ENCODE measurements at regions not wholly inside any gene's neighbourhood (a gene's known extent, or its start where the extent isn't known, plus 50 kb on each side); places are given as distances from the start of the nearest gene placed in this dataset.
"Not testable (repeated sequence)": the region's sequence is repeated elsewhere in the genome, so short reads cannot be mapped to it uniquely, and the experiment has no call there.

GRCh38 chrX:95953564-95953963 is 731.1 kb upstream of the DIAPH2 start:
- no peak overlapping the region for H3K4me2 ChIP-seq (ENCODE audit: low read depth, low read length, poor library complexity, severe bottlenecking)
- DNase-seq: no peak
- no peaks in the 10 kb centered on the region for H3K4me1 ChIP-seq (ENCODE audit: low read length)
- H3K9me3 ChIP-seq (ENCODE audit: low read length): peaks cover 5% of the 10 kb centered on the region
- H3K4me3 ChIP-seq (ENCODE audit: low read length): no peak overlapping the region
- H3K36me3 ChIP-seq (ENCODE audit: insufficient read depth, low read length): no peaks in the 10 kb centered on the region
- no peaks in the 10 kb centered on the region for H3K79me2 ChIP-seq (ENCODE audit: low read length)
- H4K20me1 ChIP-seq (ENCODE audit: insufficient read depth, low read depth, low read length): no peaks in the 10 kb centered on the region
- H3K9ac ChIP-seq (ENCODE audit: low read length): no peak overlapping the region
- H3K27ac ChIP-seq (ENCODE audit: low read length): no peak overlapping the region
- H2AFZ ChIP-seq (ENCODE audit: low read length): no peak overlapping the region
- H3K27me3 ChIP-seq (ENCODE audit: low read length): no peaks in the 10 kb centered on the region
- no peaks in the 10 kb centered on the region for H3K9me2 ChIP-seq (replicated peaks; ENCODE audit: insufficient read depth, low read length)

GRCh38 chrX:95956745-95957144 is 727.9 kb upstream of the DIAPH2 start:
- no peak overlapping the region for H3K4me2 ChIP-seq (ENCODE audit: low read depth, low read length, poor library complexity, severe bottlenecking)
- no peaks in the 10 kb centered on the region for H3K4me1 ChIP-seq (ENCODE audit: low read length)
- H3K9me3 ChIP-seq (ENCODE audit: low read length): peaks cover 3% of the 10 kb centered on the region
- no peak overlapping the region for H3K4me3 ChIP-seq (ENCODE audit: low read length)
- no peaks in the 10 kb centered on the region for H3K36me3 ChIP-seq (ENCODE audit: insufficient read depth, low read length)
- no peaks in the 10 kb centered on the region for H3K79me2 ChIP-seq (ENCODE audit: low read length)
- no peak overlapping the region for H2AFZ ChIP-seq (ENCODE audit: low read length)
- DNase-seq: no peak
- no peak overlapping the region for H3K9ac ChIP-seq (ENCODE audit: low read length)
- no peaks in the 10 kb centered on the region for H3K27me3 ChIP-seq (ENCODE audit: low read length)
- H3K9me2 ChIP-seq (replicated peaks; ENCODE audit: insufficient read depth, low read length): no peaks in the 10 kb centered on the region
- H3K27ac ChIP-seq (ENCODE audit: low read length): no peak overlapping the region
- H4K20me1 ChIP-seq (ENCODE audit: insufficient read depth, low read depth, low read length): no peaks in the 10 kb centered on the region

GRCh38 chrX:95973456-95974095 is 711.1 kb upstream of the DIAPH2 start:
- not testable (repeated sequence) for H3K27ac ChIP-seq (ENCODE audit: low read length); DNase-seq; H2AFZ ChIP-seq (ENCODE audit: low read length); H3K27me3 ChIP-seq (ENCODE audit: low read length); H3K9me2 ChIP-seq (replicated peaks; ENCODE audit: insufficient read depth, low read length); H3K4me1 ChIP-seq (ENCODE audit: low read length); H3K9me3 ChIP-seq (ENCODE audit: low read length); H3K79me2 ChIP-seq (ENCODE audit: low read length); H4K20me1 ChIP-seq (ENCODE audit: insufficient read depth, low read depth, low read length); H3K4me2 ChIP-seq (ENCODE audit: low read depth, low read length, poor library complexity, severe bottlenecking); H3K36me3 ChIP-seq (ENCODE audit: insufficient read depth, low read length); H3K4me3 ChIP-seq (ENCODE audit: low read length); H3K9ac ChIP-seq (ENCODE audit: low read length)

GRCh38 chrX:95974096-95974470 is 710.6 kb upstream of the DIAPH2 start:
- DNase-seq: no peak
- Histone ChIP-seq H3K9ac (ENCODE audit: low read length) (no peak overlapping the region), H3K9me2 (replicated peaks; ENCODE audit: insufficient read depth, low read length) (no peaks in the 10 kb centered on the region), H3K4me3 (ENCODE audit: low read length) (no peak overlapping the region), H3K27ac (ENCODE audit: low read length) (no peak overlapping the region), H3K4me1 (ENCODE audit: low read length) (no peaks in the 10 kb centered on the region), H3K36me3 (ENCODE audit: insufficient read depth, low read length) (no peaks in the 10 kb centered on the region), H2AFZ (ENCODE audit: low read length) (no peak overlapping the region), H3K79me2 (ENCODE audit: low read length) (no peaks in the 10 kb centered on the region), H3K9me3 (ENCODE audit: low read length) (peaks cover 7% of the 10 kb centered on the region; the same call in 1 of the 2 replicates), H4K20me1 (ENCODE audit: insufficient read depth, low read depth, low read length) (no peaks in the 10 kb centered on the region), H3K27me3 (ENCODE audit: low read length) (no peaks in the 10 kb centered on the region), H3K4me2 (ENCODE audit: low read depth, low read length, poor library complexity, severe bottlenecking) (no peak overlapping the region)

GRCh38 chrX:95974890-95975289 is 709.8 kb upstream of the DIAPH2 start:
- Histone ChIP-seq H3K4me3 (ENCODE audit: low read length) (no peak overlapping the region), H3K36me3 (ENCODE audit: insufficient read depth, low read length) (no peaks in the 10 kb centered on the region), H3K79me2 (ENCODE audit: low read length) (no peaks in the 10 kb centered on the region), H3K27me3 (ENCODE audit: low read length) (no peaks in the 10 kb centered on the region), H3K9me3 (ENCODE audit: low read length) (peaks cover 8% of the 10 kb centered on the region; the same call in 1 of the 2 replicates), H3K4me1 (ENCODE audit: low read length) (no peaks in the 10 kb centered on the region), H3K4me2 (ENCODE audit: low read depth, low read length, poor library complexity, severe bottlenecking) (no peak overlapping the region), H3K9me2 (replicated peaks; ENCODE audit: insufficient read depth, low read length) (no peaks in the 10 kb centered on the region), H2AFZ (ENCODE audit: low read length) (no peak overlapping the region), H4K20me1 (ENCODE audit: insufficient read depth, low read depth, low read length) (no peaks in the 10 kb centered on the region), H3K9ac (ENCODE audit: low read length) (no peak overlapping the region), H3K27ac (ENCODE audit: low read length) (no peak overlapping the region)
- DNase-seq: no peak

- no peak overlapping the region for H3K4me3 ChIP-seq (ENCODE audit: low read length)
- no peaks in the 10 kb centered on the region for H3K4me1 ChIP-seq (ENCODE audit: low read length)
- H2AFZ ChIP-seq (ENCODE audit: low read length): no peak overlapping the region
- no peaks in the 10 kb centered on the region for H4K20me1 ChIP-seq (ENCODE audit: insufficient read depth, low read depth, low read length)
- peaks cover 22% of the 10 kb centered on the region for H3K9me3 ChIP-seq (ENCODE audit: low read length)
- no peak for DNase-seq
- no peaks in the 10 kb centered on the region for H3K79me2 ChIP-seq (ENCODE audit: low read length)
- no peak overlapping the region for H3K9ac ChIP-seq (ENCODE audit: low read length)
- H3K4me2 ChIP-seq (ENCODE audit: low read depth, low read length, poor library complexity, severe bottlenecking): no peak overlapping the region
- no peaks in the 10 kb centered on the region for H3K36me3 ChIP-seq (ENCODE audit: insufficient read depth, low read length)
- H3K27ac ChIP-seq (ENCODE audit: low read length): no peak overlapping the region
- no peaks in the 10 kb centered on the region for H3K27me3 ChIP-seq (ENCODE audit: low read length)
- H3K9me2 ChIP-seq (replicated peaks; ENCODE audit: insufficient read depth, low read length): no peaks in the 10 kb centered on the region
Observed at GRCh38 chrX:95995583-95995982, 689.1 kb upstream of the DIAPH2 start.

GRCh38 chrX:95996294-95996693 is 688.3 kb upstream of the DIAPH2 start:
- no peaks in the 10 kb centered on the region for H3K79me2 ChIP-seq (ENCODE audit: low read length)
- H3K9me2 ChIP-seq (replicated peaks; ENCODE audit: insufficient read depth, low read length): no peaks in the 10 kb centered on the region
- no peak overlapping the region for H3K27ac ChIP-seq (ENCODE audit: low read length)
- no peak for DNase-seq
- no peaks in the 10 kb centered on the region for H3K27me3 ChIP-seq (ENCODE audit: low read length)
- no peak overlapping the region for H3K9ac ChIP-seq (ENCODE audit: low read length)
- H3K4me2 ChIP-seq (ENCODE audit: low read depth, low read length, poor library complexity, severe bottlenecking): no peak overlapping the region
- no peaks in the 10 kb centered on the region for H3K36me3 ChIP-seq (ENCODE audit: insufficient read depth, low read length)
- H2AFZ ChIP-seq (ENCODE audit: low read length): no peak overlapping the region
- peaks cover 15% of the 10 kb centered on the region; the same call in 1 of the 2 replicates for H3K9me3 ChIP-seq (ENCODE audit: low read length)
- H3K4me3 ChIP-seq (ENCODE audit: low read length): no peak overlapping the region
- no peaks in the 10 kb centered on the region for H3K4me1 ChIP-seq (ENCODE audit: low read length)
- no peaks in the 10 kb centered on the region for H4K20me1 ChIP-seq (ENCODE audit: insufficient read depth, low read depth, low read length)

- H3K4me3 ChIP-seq (ENCODE audit: low read length): no peak overlapping the region
- H3K4me2 ChIP-seq (ENCODE audit: low read depth, low read length, poor library complexity, severe bottlenecking): no peak overlapping the region
- H3K27me3 ChIP-seq (ENCODE audit: low read length): no peaks in the 10 kb centered on the region
- no peak for DNase-seq
- no peaks in the 10 kb centered on the region for H3K4me1 ChIP-seq (ENCODE audit: low read length)
- H3K9me3 ChIP-seq (ENCODE audit: low read length): peaks cover 10% of the 10 kb centered on the region
- no peaks in the 10 kb centered on the region for H3K79me2 ChIP-seq (ENCODE audit: low read length)
- H2AFZ ChIP-seq (ENCODE audit: low read length): no peak overlapping the region
- no peaks in the 10 kb centered on the region for H3K9me2 ChIP-seq (replicated peaks; ENCODE audit: insufficient read depth, low read length)
- no peak overlapping the region for H3K27ac ChIP-seq (ENCODE audit: low read length)
- H4K20me1 ChIP-seq (ENCODE audit: insufficient read depth, low read depth, low read length): no peaks in the 10 kb centered on the region
- no peaks in the 10 kb centered on the region for H3K36me3 ChIP-seq (ENCODE audit: insufficient read depth, low read length)
- no peak overlapping the region for H3K9ac ChIP-seq (ENCODE audit: low read length)
Observed at GRCh38 chrX:96002431-96002830, 682.2 kb upstream of the DIAPH2 start.

GRCh38 chrX:96004386-96004785 is 680.3 kb upstream of the DIAPH2 start:
- no peaks in the 10 kb centered on the region for H3K4me1 ChIP-seq (ENCODE audit: low read length)
- no peak overlapping the region for H3K27ac ChIP-seq (ENCODE audit: low read length)
- peaks cover 5% of the 10 kb centered on the region for H3K9me3 ChIP-seq (ENCODE audit: low read length)
- H4K20me1 ChIP-seq (ENCODE audit: insufficient read depth, low read depth, low read length): no peaks in the 10 kb centered on the region
- no peaks in the 10 kb centered on the region for H3K36me3 ChIP-seq (ENCODE audit: insufficient read depth, low read length)
- H2AFZ ChIP-seq (ENCODE audit: low read length): no peak overlapping the region
- no peak overlapping the region for H3K9ac ChIP-seq (ENCODE audit: low read length)
- no peaks in the 10 kb centered on the region for H3K27me3 ChIP-seq (ENCODE audit: low read length)
- no peak overlapping the region for H3K4me3 ChIP-seq (ENCODE audit: low read length)
- no peak for DNase-seq
- no peaks in the 10 kb centered on the region for H3K9me2 ChIP-seq (replicated peaks; ENCODE audit: insufficient read depth, low read length)
- H3K4me2 ChIP-seq (ENCODE audit: low read depth, low read length, poor library complexity, severe bottlenecking): no peak overlapping the region
- no peaks in the 10 kb centered on the region for H3K79me2 ChIP-seq (ENCODE audit: low read length)

Measured in Karpas-422 (cell line).